ENCODE measurements at regions not wholly inside any gene's neighbourhood (a gene's known extent, or its start where the extent isn't known, plus 50 kb on each side); places are given as distances from the start of the nearest gene placed in this dataset.
A peak's percentile ranks its signal among the peaks of the same experiment; 100 is the strongest.

GRCh38 chr5:93807846-93808245, 66.4 kb upstream of the POU5F2 start:
- no peak for TF ChIP-seq CTCF (conservative IDR thresholded peaks at IDR 0.05; ENCODE audit: low read depth, low read length)
- no peak overlapping the region for H3K4me3 ChIP-seq (ENCODE audit: low read depth, low read length)
- no peak for DNase-seq (ENCODE audit: low read depth)

GRCh38 chr5:93805616-93806379, 64.4 kb upstream of the POU5F2 start:
- H3K4me3 ChIP-seq (ENCODE audit: low read depth, low read length): no peak overlapping the region

GRCh38 chr5:93800988-93801811, 59.8 kb upstream of the POU5F2 start:
- H3K4me3 ChIP-seq (ENCODE audit: low read depth, low read length): no peak overlapping the region
- peak; percentile 77 for TF ChIP-seq CTCF (conservative IDR thresholded peaks at IDR 0.05; ENCODE audit: low read depth, low read length)
- no peak for DNase-seq (ENCODE audit: low read depth)

More at GRCh38 chr5:93805616-93806379, 64.4 kb upstream of the POU5F2 start:
- TF ChIP-seq CTCF (conservative IDR thresholded peaks at IDR 0.05; ENCODE audit: low read depth, low read length): no peak
- no peak for DNase-seq (ENCODE audit: low read depth)

- TF ChIP-seq CTCF (conservative IDR thresholded peaks at IDR 0.05; ENCODE audit: low read depth, low read length): no peak
- DNase-seq (ENCODE audit: low read depth): no peak
- H3K4me3 ChIP-seq (ENCODE audit: low read depth, low read length): no peak overlapping the region
Measured at GRCh38 chr5:93794954-93795353, 53.6 kb upstream of the POU5F2 start.

GRCh38 chr5:93793159-93793781, 51.9 kb upstream of the POU5F2 start:
- H3K4me3 ChIP-seq (ENCODE audit: low read depth, low read length): no peak overlapping the region
- DNase-seq (ENCODE audit: low read depth): no peak
- TF ChIP-seq CTCF (conservative IDR thresholded peaks at IDR 0.05; ENCODE audit: low read depth, low read length): no peak

GRCh38 chr5:93791518-93791972, 50.1 kb upstream of the POU5F2 start:
- no peak for TF ChIP-seq CTCF (conservative IDR thresholded peaks at IDR 0.05; ENCODE audit: low read depth, low read length)
- H3K4me3 ChIP-seq (ENCODE audit: low read depth, low read length): no peak overlapping the region
- no peak for DNase-seq (ENCODE audit: low read depth)

Measured in epithelial cell of proximal tubule (primary cell).